ENCODE measurements at regions not wholly inside any gene's neighbourhood (a gene's known extent, or its start where the extent isn't known, plus 50 kb on each side); places are given as distances from the start of the nearest gene placed in this dataset.
"Not testable (repeated sequence)": the region's sequence is repeated elsewhere in the genome, so short reads cannot be mapped to it uniquely, and the experiment has no call there.

- no peak for DNase-seq
These were observed 75.7 kb downstream of the C18orf54 start for GRCh38 chr18:54433368-54433767.

GRCh38 chr18:54433857-54434256, 76.2 kb downstream of the C18orf54 start:
- DNase-seq, result no peak

DNA sequence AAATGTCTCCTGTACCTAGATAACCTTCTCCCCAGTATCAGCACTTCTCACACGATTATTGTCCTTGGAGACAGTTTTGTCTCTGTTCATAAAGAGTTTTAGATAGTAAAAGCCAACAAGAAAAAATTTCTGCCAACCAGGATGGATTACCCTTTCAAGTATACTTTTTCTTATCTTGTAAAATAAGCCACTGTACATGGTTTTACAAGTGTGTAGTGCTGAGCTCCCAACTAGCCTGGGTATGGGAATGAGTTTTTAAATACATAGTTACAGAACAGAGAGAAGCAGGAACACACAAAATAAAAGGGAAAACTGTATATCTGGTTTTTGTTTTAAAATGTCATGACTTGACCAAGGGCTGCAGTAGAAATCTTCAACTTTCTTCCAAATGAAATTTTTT, 76.7 kb downstream of the C18orf54 start:
- no peak for DNase-seq

GRCh38 chr18:54436501-54436900, 78.8 kb downstream of the C18orf54 start:
- DNase-seq, result no peak

DNA sequence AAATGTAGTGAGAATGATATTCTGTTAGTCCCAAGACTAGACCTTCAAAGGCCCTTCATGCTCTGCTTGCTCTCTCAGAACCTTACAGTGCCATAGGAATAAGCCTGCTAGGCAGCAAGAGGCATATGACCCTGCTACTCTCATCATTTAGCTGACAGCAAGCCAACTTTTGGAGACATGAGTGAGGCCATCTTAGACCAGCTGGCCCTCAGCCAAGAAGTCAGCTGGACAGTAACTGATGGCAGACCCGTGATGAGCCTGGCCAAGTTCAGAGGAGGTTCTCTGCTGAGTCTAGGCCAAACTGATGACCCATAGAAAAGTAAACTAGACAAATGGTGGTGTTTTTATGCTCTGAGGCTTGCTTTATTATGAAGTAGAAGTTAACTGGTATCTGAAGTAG, 82.6 kb downstream of the C18orf54 start:
- DNase-seq, result no peak

DNA sequence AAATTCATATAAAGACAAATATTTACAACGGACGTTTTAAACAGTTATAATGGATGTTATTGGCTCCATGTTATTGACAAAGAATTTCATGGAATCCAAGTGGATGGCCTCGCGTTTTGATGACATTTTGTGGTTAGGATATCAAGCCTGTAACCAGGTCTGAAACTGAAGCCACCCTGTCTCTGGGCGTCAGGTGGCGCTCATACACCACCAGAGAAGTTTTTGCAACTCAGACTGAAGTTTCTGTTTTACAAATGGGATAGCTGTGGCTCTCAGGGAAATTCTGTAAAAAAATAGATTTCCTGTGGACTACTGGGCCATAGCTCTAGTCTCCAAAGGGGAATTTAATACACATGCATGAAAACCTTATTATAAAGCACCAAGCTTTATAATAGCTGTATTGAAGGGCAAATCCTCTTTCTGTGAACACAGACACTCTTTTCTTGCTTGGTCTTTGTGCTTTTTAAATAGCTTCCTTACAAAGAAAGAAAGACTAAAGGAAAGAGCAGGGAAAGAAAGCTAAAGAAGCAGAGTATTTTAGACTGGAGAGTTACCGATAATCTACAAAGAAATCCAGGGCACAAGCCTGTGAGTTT, 86.7 kb downstream of the C18orf54 start:
- DNase-seq, result peak; percentile 93

GRCh38 chr18:54453996-54454395, 96.3 kb downstream of the C18orf54 start:
- DNase-seq, result peak; percentile 72

DNA sequence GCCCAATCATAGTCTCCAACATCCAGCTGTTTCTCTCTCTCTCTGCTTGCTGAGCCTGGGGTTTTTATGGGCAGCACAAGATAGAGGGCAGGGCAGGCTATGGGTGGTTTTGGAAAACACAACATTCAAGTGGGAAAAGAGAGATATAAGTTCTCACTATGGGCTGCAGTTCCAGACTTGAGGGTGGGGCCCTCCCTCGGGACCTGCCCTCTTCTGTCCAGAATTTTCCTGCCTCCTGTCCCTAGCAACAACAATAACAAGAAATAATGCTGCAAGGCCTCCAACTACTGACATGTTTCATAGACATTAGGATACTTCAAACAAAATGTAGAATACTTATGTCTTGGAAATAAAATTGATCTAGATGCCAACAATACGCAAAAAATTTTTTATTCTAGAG, 107.8 kb downstream of the C18orf54 start:
- peak; percentile 29 for DNase-seq

GRCh38 chr18:54466248-54467005, 108.7 kb downstream of the C18orf54 start:
- no peak for DNase-seq

DNA sequence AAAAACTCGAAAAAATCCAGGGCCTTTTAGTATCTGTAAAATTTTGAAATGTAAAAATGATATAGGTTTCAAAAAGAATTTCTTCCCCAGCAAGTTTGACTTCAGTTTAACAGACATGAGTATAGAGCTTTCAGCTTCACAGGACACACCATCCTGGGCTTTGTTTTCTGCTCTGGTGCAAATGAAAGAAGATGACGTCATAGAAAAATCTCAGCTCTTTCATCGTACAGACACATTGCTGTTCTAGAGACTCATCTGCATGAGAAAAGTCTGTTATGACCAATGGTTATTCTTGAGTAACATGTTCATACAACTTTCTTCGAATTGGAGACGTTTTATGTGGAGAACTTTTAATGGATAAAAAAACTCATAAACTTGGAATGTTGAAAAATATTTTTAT, 111.7 kb upstream of the DYNAP start:
- peak; percentile 86 for DNase-seq

- no peak for DNase-seq
These were observed 110.4 kb upstream of the DYNAP start for GRCh38 chr18:54480616-54481015.

DNA sequence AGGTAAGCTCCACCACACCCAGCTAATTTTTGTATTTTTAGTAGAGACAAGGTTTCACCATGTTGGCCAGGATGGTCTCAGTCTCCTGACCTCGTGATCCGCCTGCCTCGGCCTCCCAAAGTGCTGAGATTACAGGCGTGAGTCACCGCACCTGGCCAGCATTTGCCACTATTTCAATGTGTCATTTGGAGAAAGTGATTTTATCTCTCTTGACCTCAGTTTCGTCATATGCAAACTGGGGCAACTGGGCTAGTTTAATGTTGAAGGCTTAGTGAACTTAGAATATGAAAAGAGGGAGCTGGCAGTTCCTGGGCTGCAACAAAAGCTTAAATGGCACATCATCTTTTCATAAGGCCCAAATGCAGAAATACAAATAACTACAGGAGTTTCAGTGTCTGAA, 88.6 kb upstream of the DYNAP start:
- not testable (repeated sequence) for DNase-seq

DNA sequence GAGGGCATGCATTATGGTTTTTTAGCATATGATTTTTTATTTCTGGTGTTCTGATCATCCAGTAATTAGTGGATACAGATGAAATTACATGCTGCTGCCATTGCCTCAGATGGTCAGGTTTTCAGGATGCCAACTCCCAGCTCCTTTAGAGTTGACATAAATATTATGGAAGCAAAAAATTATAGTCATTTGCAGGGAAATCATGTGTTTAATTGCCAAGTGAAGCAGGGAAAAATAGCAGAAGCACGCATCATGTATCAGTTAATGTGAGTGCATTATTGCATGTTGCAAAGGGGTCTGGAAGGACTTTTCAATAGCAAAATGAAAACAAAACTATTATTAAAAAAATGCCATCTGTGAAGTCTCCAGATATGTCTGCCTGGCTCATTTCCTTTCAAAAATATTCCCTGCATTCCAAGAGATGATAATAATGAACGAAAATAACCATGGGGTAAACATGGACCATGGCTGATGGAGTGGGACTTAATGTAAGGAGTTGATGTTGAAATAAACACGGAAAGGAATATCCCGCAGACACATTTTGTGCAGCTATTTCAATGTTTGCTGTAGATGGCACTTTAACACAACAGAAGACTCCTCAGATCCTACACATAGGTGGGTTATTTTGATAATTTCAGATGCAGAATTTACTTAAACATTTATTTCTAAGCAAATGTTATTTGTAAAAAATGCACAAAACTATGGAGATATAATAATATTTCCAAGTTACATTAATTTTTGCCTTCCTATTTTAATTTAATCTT, 87.7 kb upstream of the DYNAP start:
- DNase-seq, result no peak

- no peak for DNase-seq
These were observed 84.4 kb upstream of the DYNAP start for GRCh38 chr18:54506516-54507261.

DNA sequence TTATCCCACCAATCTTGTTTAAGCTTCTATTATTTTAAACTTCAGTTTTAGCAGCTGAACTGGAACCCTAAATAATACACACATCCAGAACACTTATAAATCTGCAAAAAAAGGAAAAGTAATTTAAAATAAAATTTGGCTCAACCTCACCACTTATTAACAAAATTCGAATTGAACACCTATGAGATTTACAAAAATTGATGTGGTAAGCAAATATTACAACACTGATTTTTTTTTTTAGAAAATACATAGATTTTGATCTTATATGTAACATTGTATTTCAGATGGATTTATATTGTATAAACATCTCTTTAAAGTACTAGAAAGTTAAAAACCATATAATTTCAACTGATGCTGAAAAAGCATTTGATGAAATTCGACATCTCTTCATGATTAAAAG, 81.3 kb upstream of the DYNAP start:
- DNase-seq, result no peak

GRCh38 chr18:54515149-54515548, 75.9 kb upstream of the DYNAP start:
- peak; percentile 29 for DNase-seq

- no peak for DNase-seq
These were observed 73.5 kb upstream of the DYNAP start for GRCh38 chr18:54517521-54517920.

DNA sequence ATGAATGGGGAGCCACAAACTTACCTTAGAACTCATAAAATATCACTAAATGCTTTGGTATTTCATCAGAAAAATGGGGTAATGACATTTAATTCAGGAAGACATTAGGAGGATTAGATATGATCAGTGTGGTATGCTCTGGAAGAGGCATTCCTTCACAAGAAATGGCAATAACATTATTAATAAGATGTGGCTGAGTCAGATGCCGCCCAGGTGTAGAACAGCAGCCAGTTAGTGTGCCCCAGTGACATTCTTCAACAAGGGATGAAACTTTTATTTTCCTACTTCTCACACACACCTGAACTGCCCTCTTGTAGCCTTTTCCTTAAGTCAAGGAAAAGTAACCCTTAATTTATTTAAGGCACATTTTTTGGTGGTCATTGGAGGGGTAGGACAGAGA, 69.2 kb upstream of the DYNAP start:
- DNase-seq, result no peak

DNA sequence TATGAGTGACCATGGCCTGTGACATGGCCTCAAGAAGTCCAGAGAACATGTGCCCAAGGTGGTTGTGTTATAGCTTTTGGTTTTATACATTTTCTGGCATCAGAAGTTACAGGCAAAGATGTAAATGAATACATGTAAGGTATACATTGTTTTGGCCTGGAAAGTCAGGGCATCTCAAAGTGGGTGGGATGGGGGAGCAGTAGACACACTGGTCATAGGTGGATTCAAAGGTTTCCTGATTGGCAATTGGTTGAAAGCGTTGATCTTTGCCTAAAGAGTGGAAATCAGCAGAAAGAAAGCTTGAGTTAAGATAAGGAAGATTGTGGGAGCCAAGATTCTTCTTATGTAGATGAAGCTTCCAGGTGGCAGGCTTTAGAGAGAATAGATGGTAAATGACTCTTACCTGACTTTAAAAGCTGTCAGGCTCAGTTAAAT, 62.1 kb upstream of the DYNAP start:
- DNase-seq, result no peak

GRCh38 chr18:54529444-54529843, 61.6 kb upstream of the DYNAP start:
- DNase-seq, result no peak

DNA sequence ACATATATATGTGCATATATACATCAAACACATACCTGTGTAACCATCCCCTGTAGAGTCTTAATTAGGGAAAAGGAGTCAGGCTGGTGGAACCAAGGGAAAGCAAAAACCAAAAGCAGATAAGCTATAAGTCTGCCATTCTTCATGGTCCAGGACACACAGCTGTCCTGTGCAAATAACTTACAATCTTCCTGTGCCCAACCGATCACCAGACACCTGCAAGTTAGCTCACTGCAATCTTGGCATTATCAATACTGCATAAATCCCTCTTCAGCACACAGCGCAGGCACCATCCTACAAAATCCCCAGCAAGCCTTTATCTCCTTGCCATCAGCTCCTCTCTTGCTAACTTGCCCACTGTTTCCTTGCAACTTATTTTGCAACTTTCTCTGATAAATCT, 60.8 kb upstream of the DYNAP start:
- peak; percentile 28 for DNase-seq

GRCh38 chr18:54531402-54532065, 59.5 kb upstream of the DYNAP start:
- no peak for DNase-seq

DNA sequence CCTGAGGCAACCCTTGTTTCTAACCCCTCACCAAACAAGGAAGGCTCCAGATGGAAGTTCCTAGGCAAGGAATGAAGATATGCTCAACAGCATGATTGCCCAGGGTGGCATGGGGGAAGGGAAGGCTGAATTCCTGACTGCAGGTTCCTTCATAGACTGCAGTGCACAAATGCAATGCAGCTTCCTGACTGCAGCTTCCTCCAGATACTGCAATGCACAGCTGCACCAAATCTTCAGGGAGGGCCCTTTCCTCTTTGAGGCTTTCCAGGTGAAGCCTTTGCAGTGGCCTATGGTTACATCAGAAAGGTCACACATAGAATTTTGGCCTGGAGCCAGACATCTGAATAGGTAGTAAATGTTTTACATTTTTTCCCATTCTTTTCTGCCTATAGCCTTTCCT, 58.8 kb upstream of the DYNAP start:
- peak; percentile 71 for DNase-seq
